Kidney (tissue), 13 donors: ENCODE measurements at regions not wholly inside any gene's neighbourhood (a gene's known extent, or its start where the extent isn't known, plus 50 kb on each side); places are given as distances from the start of the nearest gene placed in this dataset.

Source experiments
- DNase-seq, 5 donors: peaks; one replicate each; pipeline ENCODE4 v3.0.0-alpha.2; 2013 to 2020
- FAIRE-seq: peaks from 2 replicates; lab custom pipeline; 2012; peaks lifted over from hg19 to GRCh38; lab: Jason Lieb, UNC
- H3K27ac ChIP-seq, 2 donors: one replicate each; pipeline ENCODE4 v1.7.0; 2013; ENCODE audit warnings: low read depth in 2 of 2, low read length in 2 of 2, inconsistent platforms in 1 of 2
- H3K27me3 ChIP-seq: one replicate; pipeline ENCODE4 v1.7.1; 2013; ENCODE audit warnings: low read length, inconsistent platforms; ENCODE audit not compliant: control insufficient read depth, insufficient read depth
- H3K36me3 ChIP-seq, 3 donors: one replicate each; pipeline versions ENCODE4 v1.7.0 to v1.7.1; 2013; ENCODE audit warnings: low read length in 3 of 3, control low read depth in 1 of 3, inconsistent platforms in 1 of 3; ENCODE audit not compliant: insufficient read depth in 3 of 3, control insufficient read depth in 2 of 3
- H3K4me1 ChIP-seq, 3 donors: one replicate each; pipeline versions ENCODE4 v1.7.0 to v1.7.1; 2013; ENCODE audit warnings: low read length in 3 of 3, inconsistent platforms in 1 of 3, low read depth in 1 of 3; ENCODE audit not compliant: control insufficient read depth in 2 of 3, insufficient read depth in 2 of 3
- H3K4me3 ChIP-seq, 3 donors: one replicate each; pipeline versions ENCODE4 v1.7.0 to v1.8.1; 2013; ENCODE audit warnings: low read length in 3 of 3, control low read depth in 1 of 3, inconsistent platforms in 1 of 3
- H3K9ac ChIP-seq, 3 donors: one replicate each; pipeline versions ENCODE4 v1.7.0 to v1.7.1; 2013; ENCODE audit warnings: low read length in 3 of 3, control low read depth in 1 of 3, inconsistent platforms in 1 of 3
- H3K9me3 ChIP-seq, 3 donors: one replicate each; pipeline versions ENCODE4 v1.7.0 to v1.7.1; 2013; ENCODE audit warnings: low read length in 3 of 3, control low read depth in 1 of 3, inconsistent platforms in 1 of 3; ENCODE audit not compliant: control insufficient read depth in 2 of 3, insufficient read depth in 1 of 3
- CTCF ChIP-seq: IDR thresholded peaks from 3 replicates; pipeline ENCODE4 v1.5.1; 2012; ENCODE audit warnings: mild to moderate bottlenecking, moderate library complexity, borderline replicate concordance; ENCODE audit not compliant: insufficient read depth; ENCODE audit errors: extremely low read depth
- intact Hi-C: fragments of 100-400 bp; cut with DNase I; formaldehyde crosslinking; loops from one replicate; pipeline ENCODE4 v1.11.1; 2022
- donor health status: control.
- donor health status: control.
- donor health status: control.
- donor health status: control.
- donor health status: control.
- donor health status: DM: yes; HTN: yes; CAD: no.
- donor health status: Normal renal cell carcinoma (clear cell type).

GRCh38 chr6:114564302-114564933 lies 221.6 kb upstream of the HS3ST5 start:
- no peak overlapping the region for H3K27ac ChIP-seq
- no peaks in the 10 kb centered on the region for H3K36me3 ChIP-seq
- H3K9ac ChIP-seq, result no peak overlapping the region
- DNase-seq, result no peak
- no peaks in the 10 kb centered on the region for H3K27me3 ChIP-seq
- H3K4me3 ChIP-seq, result no peak overlapping the region
- no peak for TF ChIP-seq CTCF
- intact Hi-C loops, result no loop called here
- H3K9me3 ChIP-seq, result peaks cover 0 to 3% (median 0%) of the 10 kb centered on the region in 3 donors
- no peak for FAIRE-seq
- H3K4me1 ChIP-seq, result no peaks in the 10 kb centered on the region

- no peak for TF ChIP-seq CTCF
- no peak for FAIRE-seq
Measured at GRCh38 chr6:114559419-114559818, 216.6 kb upstream of the HS3ST5 start.

DNA sequence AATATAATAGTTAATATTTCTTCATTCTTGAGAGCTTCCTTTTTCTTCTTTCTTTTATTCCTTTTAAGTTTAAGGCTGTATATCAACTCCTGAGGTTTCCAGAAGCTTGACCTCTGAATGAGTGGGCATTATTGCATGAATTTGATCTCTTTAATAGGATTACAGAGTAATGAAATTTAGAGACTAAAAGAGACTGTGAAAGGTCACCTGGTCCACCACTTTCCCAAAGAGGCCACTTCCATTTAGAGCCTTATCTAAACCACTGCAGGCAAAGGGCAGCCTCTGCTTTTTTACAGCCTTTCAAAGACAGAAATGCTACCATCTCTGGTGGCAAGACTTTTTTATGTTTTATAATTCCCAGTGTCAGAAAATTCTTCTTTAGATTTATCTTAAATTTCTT lies 215.3 kb upstream of the HS3ST5 start:
- no peak for DNase-seq
- intact Hi-C loops, result no loop called here

More at GRCh38 chr6:114559419-114559818, 216.6 kb upstream of the HS3ST5 start:
- Histone ChIP-seq H3K27me3 (no peaks in the 10 kb centered on the region), H3K36me3 (no peaks in the 10 kb centered on the region), H3K9me3 (peaks cover 0 to 4% (median 0%) of the 10 kb centered on the region in 3 donors), H3K9ac (no peak overlapping the region), H3K4me1 (no peaks in the 10 kb centered on the region), H3K4me3 (no peak overlapping the region), H3K27ac (no peak overlapping the region)
- no peak for DNase-seq
- intact Hi-C loops, result no loop called here

More for the DNA sequence above, 215.3 kb upstream of the HS3ST5 start:
- no peaks in the 10 kb centered on the region for H3K27me3 ChIP-seq
- no peaks in the 10 kb centered on the region for H3K36me3 ChIP-seq
- H3K4me1 ChIP-seq, result no peaks in the 10 kb centered on the region
- H3K9me3 ChIP-seq, result peaks cover 0 to 2% (median 0%) of the 10 kb centered on the region in 3 donors
- FAIRE-seq, result no peak
- H3K4me3 ChIP-seq, result no peak overlapping the region
- H3K9ac ChIP-seq, result no peak overlapping the region
- H3K27ac ChIP-seq, result no peak overlapping the region
- no peak for TF ChIP-seq CTCF
